C4-2B (cell line): ENCODE measurements at regions not wholly inside any gene's neighbourhood (a gene's known extent, or its start where the extent isn't known, plus 50 kb on each side); places are given as distances from the start of the nearest gene placed in this dataset.
"Not testable (repeated sequence)": the region's sequence is repeated elsewhere in the genome, so short reads cannot be mapped to it uniquely, and the experiment has no call there.

ENCODE experiments used
- ZFX ChIP-seq: fragments of 450-650 bp; IDR thresholded peaks from 2 replicates; pipeline ENCODE4 v1.6.1; 2017
- TF ChIP-seq, protein P1 (sequence below): fragments of 450-650 bp; conservative IDR thresholded peaks from 2 replicates; pipeline ENCODE4 v1.5.1; 2017; ENCODE audit warnings: mild to moderate bottlenecking

DNA sequence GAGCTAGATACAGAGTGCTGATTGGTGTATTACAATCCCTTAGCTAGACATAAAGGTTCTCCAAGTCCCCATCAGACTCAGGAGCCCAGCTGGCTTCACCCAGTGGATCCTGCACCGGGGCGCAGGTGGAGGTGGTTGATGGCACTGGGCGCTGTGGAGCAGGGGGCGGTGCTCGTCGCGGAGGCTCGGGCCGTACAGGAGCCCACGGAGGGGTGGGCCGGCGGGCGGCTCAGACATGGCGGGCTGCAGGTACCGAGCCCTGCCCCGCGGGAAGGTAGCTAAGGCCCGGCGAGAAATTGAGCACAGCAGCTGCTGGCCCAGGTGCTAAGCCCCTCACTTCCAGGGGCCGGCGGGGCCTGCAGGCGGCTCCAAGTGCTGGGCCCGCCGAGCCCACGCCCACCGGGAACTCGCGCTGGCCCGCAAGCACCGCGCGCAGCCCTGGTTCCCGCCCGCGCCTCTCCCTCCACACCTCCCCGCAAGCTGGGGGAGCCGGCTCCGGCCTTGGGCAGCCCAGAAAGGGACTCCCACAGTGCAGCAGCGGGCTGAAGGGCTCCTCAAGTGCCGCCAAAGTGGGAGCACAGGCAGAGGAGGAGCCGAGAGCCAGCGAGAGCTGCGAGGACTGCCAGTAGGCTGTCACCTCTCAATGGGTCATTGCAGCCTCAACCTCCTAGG is 96.4 kb upstream of the MYO10 start:
- TF ChIP-seq, protein P1, sequence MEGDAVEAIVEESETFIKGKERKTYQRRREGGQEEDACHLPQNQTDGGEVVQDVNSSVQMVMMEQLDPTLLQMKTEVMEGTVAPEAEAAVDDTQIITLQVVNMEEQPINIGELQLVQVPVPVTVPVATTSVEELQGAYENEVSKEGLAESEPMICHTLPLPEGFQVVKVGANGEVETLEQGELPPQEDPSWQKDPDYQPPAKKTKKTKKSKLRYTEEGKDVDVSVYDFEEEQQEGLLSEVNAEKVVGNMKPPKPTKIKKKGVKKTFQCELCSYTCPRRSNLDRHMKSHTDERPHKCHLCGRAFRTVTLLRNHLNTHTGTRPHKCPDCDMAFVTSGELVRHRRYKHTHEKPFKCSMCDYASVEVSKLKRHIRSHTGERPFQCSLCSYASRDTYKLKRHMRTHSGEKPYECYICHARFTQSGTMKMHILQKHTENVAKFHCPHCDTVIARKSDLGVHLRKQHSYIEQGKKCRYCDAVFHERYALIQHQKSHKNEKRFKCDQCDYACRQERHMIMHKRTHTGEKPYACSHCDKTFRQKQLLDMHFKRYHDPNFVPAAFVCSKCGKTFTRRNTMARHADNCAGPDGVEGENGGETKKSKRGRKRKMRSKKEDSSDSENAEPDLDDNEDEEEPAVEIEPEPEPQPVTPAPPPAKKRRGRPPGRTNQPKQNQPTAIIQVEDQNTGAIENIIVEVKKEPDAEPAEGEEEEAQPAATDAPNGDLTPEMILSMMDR = not testable (repeated sequence)
- TF ChIP-seq ZFX = not testable (repeated sequence)
